Activated naive CD4-positive, alpha-beta T cell treated with anti-CD3 and anti-CD28 coated beads, Interleukin-2, amount 10 ng/mL, durations not matched to agents 7 days and 5 days (primary cell): ENCODE measurements at regions not wholly inside any gene's neighbourhood (a gene's known extent, or its start where the extent isn't known, plus 50 kb on each side); places are given as distances from the start of the nearest gene placed in this dataset.

Source experiments
- CTCF ChIA-PET: fragments of 350-600 bp; sonication (Branson Sonifier 250); formaldehyde crosslinking; loops from one replicate; lab custom pipeline; 2021; ENCODE audit warnings: antibody characterized with exemption; lab: Charles Lee
- DNase-seq: peaks from one replicate; pipeline ENCODE4 v3.0.0-alpha.2; 2020
- H3K27ac Mint-ChIP-seq: one replicate; pipeline ENCODE4 v1.8.0; 2021; ENCODE audit warnings: mild to moderate bottlenecking, moderate library complexity, mixed read lengths
- H3K27me3 Mint-ChIP-seq: one replicate; pipeline ENCODE4 v1.8.0; 2021; ENCODE audit warnings: mild to moderate bottlenecking, mixed read lengths
- H3K36me3 Mint-ChIP-seq: one replicate; pipeline ENCODE4 v1.8.0; 2021; ENCODE audit warnings: mixed read lengths
- H3K4me1 Mint-ChIP-seq: one replicate; pipeline ENCODE4 v1.8.0; 2021; ENCODE audit warnings: mixed read lengths
- H3K4me3 Mint-ChIP-seq: one replicate; pipeline ENCODE4 v1.8.0; 2021; ENCODE audit warnings: mild to moderate bottlenecking, moderate library complexity, mixed read lengths
- H3K9me3 Mint-ChIP-seq: one replicate; pipeline ENCODE4 v1.8.0; 2021; ENCODE audit warnings: mixed read lengths

- H3K4me1 Mint-ChIP-seq: no peaks in the 10 kb centered on the region
- no peaks in the 10 kb centered on the region for H3K36me3 Mint-ChIP-seq
- DNase-seq: no peak
- H3K9me3 Mint-ChIP-seq: peaks cover 7% of the 10 kb centered on the region
- CTCF ChIA-PET: no interaction called here
- H3K4me3 Mint-ChIP-seq: no peak overlapping the region
- no peak overlapping the region for H3K27ac Mint-ChIP-seq
- H3K27me3 Mint-ChIP-seq: peaks cover 21% of the 10 kb centered on the region
These were observed 286.2 kb upstream of the SGK1 start for GRCh38 chr6:134604014-134604676.

- H3K4me3 Mint-ChIP-seq: no peak overlapping the region
- H3K36me3 Mint-ChIP-seq: no peaks in the 10 kb centered on the region
- DNase-seq: no peak
- peaks cover 21% of the 10 kb centered on the region for H3K27me3 Mint-ChIP-seq
- peaks cover 7% of the 10 kb centered on the region for H3K9me3 Mint-ChIP-seq
- no peak overlapping the region for H3K27ac Mint-ChIP-seq
- H3K4me1 Mint-ChIP-seq: no peaks in the 10 kb centered on the region
- CTCF ChIA-PET: no interaction called here
These were observed 285.6 kb upstream of the SGK1 start for GRCh38 chr6:134603561-134603960.

GRCh38 chr6:134602123-134602522 is 284.2 kb upstream of the SGK1 start:
- Mint-ChIP-seq H3K4me3 (no peak overlapping the region), H3K9me3 (peaks cover 7% of the 10 kb centered on the region), H3K27me3 (peaks cover 21% of the 10 kb centered on the region), H3K27ac (no peak overlapping the region), H3K36me3 (no peaks in the 10 kb centered on the region), H3K4me1 (no peaks in the 10 kb centered on the region)
- no peak for DNase-seq
- CTCF ChIA-PET: no interaction called here

- Mint-ChIP-seq H3K27ac (no peak overlapping the region), H3K9me3 (peaks cover 7% of the 10 kb centered on the region), H3K4me3 (no peak overlapping the region), H3K36me3 (no peaks in the 10 kb centered on the region), H3K27me3 (peaks cover 21% of the 10 kb centered on the region), H3K4me1 (no peaks in the 10 kb centered on the region)
- no peak for DNase-seq
- CTCF ChIA-PET: interaction anchor here (0.6 kb wide), 1 partner anchor 15 kb away, joined by 3 read pairs; no protein-coding TSS in a partner anchor
These were observed 282.8 kb upstream of the SGK1 start for GRCh38 chr6:134600671-134601070.

- Mint-ChIP-seq H3K4me3 (no peak overlapping the region), H3K9me3 (peaks cover 7% of the 10 kb centered on the region), H3K27me3 (peaks cover 16% of the 10 kb centered on the region), H3K4me1 (peaks cover 5% of the 10 kb centered on the region), H3K27ac (no peak overlapping the region), H3K36me3 (no peaks in the 10 kb centered on the region)
- CTCF ChIA-PET: no interaction called here
- DNase-seq: no peak
These were observed 281.2 kb upstream of the SGK1 start for GRCh38 chr6:134599079-134599478.

- CTCF ChIA-PET: interaction anchor here (1.0 kb wide), 1 partner anchor 472 kb away, joined by 3 read pairs; no protein-coding TSS in a partner anchor
These were observed 278.3 kb upstream of the SGK1 start for GRCh38 chr6:134596191-134596590.

GRCh38 chr6:134594881-134595280 is 277.0 kb upstream of the SGK1 start:
- no peaks in the 10 kb centered on the region for H3K36me3 Mint-ChIP-seq
- CTCF ChIA-PET: no interaction called here
- H3K27me3 Mint-ChIP-seq: no peaks in the 10 kb centered on the region
- no peak overlapping the region for H3K4me3 Mint-ChIP-seq
- H3K4me1 Mint-ChIP-seq: peaks cover 5% of the 10 kb centered on the region
- DNase-seq: no peak
- no peak overlapping the region for H3K27ac Mint-ChIP-seq
- no peaks in the 10 kb centered on the region for H3K9me3 Mint-ChIP-seq

More at GRCh38 chr6:134596191-134596590, 278.3 kb upstream of the SGK1 start:
- H3K27ac Mint-ChIP-seq: no peak overlapping the region
- H3K27me3 Mint-ChIP-seq: peaks cover 5% of the 10 kb centered on the region
- H3K4me3 Mint-ChIP-seq: no peak overlapping the region
- H3K9me3 Mint-ChIP-seq: peaks cover 7% of the 10 kb centered on the region
- H3K36me3 Mint-ChIP-seq: no peaks in the 10 kb centered on the region
- H3K4me1 Mint-ChIP-seq: peaks cover 5% of the 10 kb centered on the region
- DNase-seq: no peak

- CTCF ChIA-PET: no interaction called here
These were observed 276.0 kb upstream of the SGK1 start for GRCh38 chr6:134593887-134594286.

GRCh38 chr6:134593442-134593841 is 275.5 kb upstream of the SGK1 start:
- Mint-ChIP-seq H3K9me3 (no peaks in the 10 kb centered on the region), H3K36me3 (no peaks in the 10 kb centered on the region), H3K27me3 (no peaks in the 10 kb centered on the region), H3K4me3 (no peak overlapping the region), H3K4me1 (peaks cover 5% of the 10 kb centered on the region), H3K27ac (no peak overlapping the region)
- CTCF ChIA-PET: no interaction called here
- no peak for DNase-seq

More at GRCh38 chr6:134593887-134594286, 276.0 kb upstream of the SGK1 start:
- Mint-ChIP-seq H3K27ac (no peak overlapping the region), H3K36me3 (no peaks in the 10 kb centered on the region), H3K27me3 (no peaks in the 10 kb centered on the region), H3K4me1 (peaks cover 5% of the 10 kb centered on the region), H3K9me3 (no peaks in the 10 kb centered on the region), H3K4me3 (no peak overlapping the region)
- DNase-seq: no peak

- H3K36me3 Mint-ChIP-seq: no peaks in the 10 kb centered on the region
- H3K27ac Mint-ChIP-seq: no peak overlapping the region
- H3K9me3 Mint-ChIP-seq: no peaks in the 10 kb centered on the region
- H3K4me3 Mint-ChIP-seq: no peak overlapping the region
- peaks cover 5% of the 10 kb centered on the region for H3K4me1 Mint-ChIP-seq
- no peak for DNase-seq
- no peaks in the 10 kb centered on the region for H3K27me3 Mint-ChIP-seq
- CTCF ChIA-PET: no interaction called here
These were observed 275.1 kb upstream of the SGK1 start for GRCh38 chr6:134593024-134593423.

- H3K9me3 Mint-ChIP-seq: no peaks in the 10 kb centered on the region
These were observed 272.5 kb upstream of the SGK1 start for GRCh38 chr6:134590449-134590848.

GRCh38 chr6:134590004-134590403 is 272.1 kb upstream of the SGK1 start:
- Mint-ChIP-seq H3K27ac (no peak overlapping the region), H3K9me3 (no peaks in the 10 kb centered on the region), H3K4me3 (no peak overlapping the region), H3K27me3 (no peaks in the 10 kb centered on the region), H3K4me1 (peaks cover 3% of the 10 kb centered on the region), H3K36me3 (no peaks in the 10 kb centered on the region)
- CTCF ChIA-PET: interaction anchor here (1.4 kb wide), 1 partner anchor 51 kb away, joined by 4 read pairs; no protein-coding TSS in a partner anchor
- no peak for DNase-seq

More at GRCh38 chr6:134590449-134590848, 272.5 kb upstream of the SGK1 start:
- CTCF ChIA-PET: interaction anchor here (1.4 kb wide), 1 partner anchor 50 kb away, joined by 4 read pairs; no protein-coding TSS in a partner anchor
- DNase-seq: no peak
- Mint-ChIP-seq H3K36me3 (no peaks in the 10 kb centered on the region), H3K4me3 (no peak overlapping the region), H3K27ac (no peak overlapping the region), H3K4me1 (peaks cover 5% of the 10 kb centered on the region), H3K27me3 (no peaks in the 10 kb centered on the region)

GRCh38 chr6:134589512-134589911 is 271.6 kb upstream of the SGK1 start:
- Mint-ChIP-seq H3K27ac (no peak overlapping the region), H3K4me1 (no peaks in the 10 kb centered on the region), H3K36me3 (no peaks in the 10 kb centered on the region), H3K27me3 (no peaks in the 10 kb centered on the region), H3K4me3 (no peak overlapping the region), H3K9me3 (no peaks in the 10 kb centered on the region)
- no peak for DNase-seq
- CTCF ChIA-PET: interaction anchor here (1.4 kb wide), 1 partner anchor 51 kb away, joined by 4 read pairs; no protein-coding TSS in a partner anchor

- no peak overlapping the region for H3K4me3 Mint-ChIP-seq
- H3K9me3 Mint-ChIP-seq: no peaks in the 10 kb centered on the region
- CTCF ChIA-PET: no interaction called here
- no peaks in the 10 kb centered on the region for H3K36me3 Mint-ChIP-seq
- no peak for DNase-seq
- no peaks in the 10 kb centered on the region for H3K4me1 Mint-ChIP-seq
- H3K27me3 Mint-ChIP-seq: no peaks in the 10 kb centered on the region
- no peak overlapping the region for H3K27ac Mint-ChIP-seq
These were observed 270.4 kb upstream of the SGK1 start for GRCh38 chr6:134588267-134588666.

GRCh38 chr6:134585517-134585873 is 267.6 kb upstream of the SGK1 start:
- H3K27ac Mint-ChIP-seq: no peak overlapping the region
- no peaks in the 10 kb centered on the region for H3K36me3 Mint-ChIP-seq
- no peaks in the 10 kb centered on the region for H3K4me1 Mint-ChIP-seq
- peaks cover 11% of the 10 kb centered on the region for H3K27me3 Mint-ChIP-seq
- no peaks in the 10 kb centered on the region for H3K9me3 Mint-ChIP-seq
- CTCF ChIA-PET: interaction anchor here (0.7 to 1.2 kb wide), 2 partner anchors 15 to 55 kb away, joined by 3 to 5 read pairs; no protein-coding TSS in a partner anchor
- DNase-seq: no peak
- H3K4me3 Mint-ChIP-seq: no peak overlapping the region
